A673 (cell line): ENCODE measurements at regions not wholly inside any gene's neighbourhood (a gene's known extent, or its start where the extent isn't known, plus 50 kb on each side); places are given as distances from the start of the nearest gene placed in this dataset.

Experiments
- CTCF ChIP-seq: fragments of 300-800, 200-600 bp; sonication (generic); conservative IDR thresholded peaks from 2 replicates; pipeline ENCODE4 v1.5.1; 2017; ENCODE audit warnings: low read depth, mild to moderate bottlenecking, antibody characterized with exemption, low read length, moderate library complexity, mixed read lengths
- EZH2 ChIP-seq: fragments of 200-600 bp; sonication (generic); IDR thresholded peaks from 2 replicates; pipeline ENCODE4 v1.6.1; 2017; ENCODE audit warnings: borderline replicate concordance, low read depth, mild to moderate bottlenecking, mixed read lengths, antibody characterized with exemption, low read length; ENCODE audit not compliant: poor library complexity, severe bottlenecking

- TF ChIP-seq CTCF (no peak), EZH2 (no peak)
Measured at GRCh38 chr7:52502281-52502680, 533.2 kb upstream of the POM121L12 start.
